ENCODE measurements at regions not wholly inside any gene's neighbourhood (a gene's known extent, or its start where the extent isn't known, plus 50 kb on each side); places are given as distances from the start of the nearest gene placed in this dataset.

DNA sequence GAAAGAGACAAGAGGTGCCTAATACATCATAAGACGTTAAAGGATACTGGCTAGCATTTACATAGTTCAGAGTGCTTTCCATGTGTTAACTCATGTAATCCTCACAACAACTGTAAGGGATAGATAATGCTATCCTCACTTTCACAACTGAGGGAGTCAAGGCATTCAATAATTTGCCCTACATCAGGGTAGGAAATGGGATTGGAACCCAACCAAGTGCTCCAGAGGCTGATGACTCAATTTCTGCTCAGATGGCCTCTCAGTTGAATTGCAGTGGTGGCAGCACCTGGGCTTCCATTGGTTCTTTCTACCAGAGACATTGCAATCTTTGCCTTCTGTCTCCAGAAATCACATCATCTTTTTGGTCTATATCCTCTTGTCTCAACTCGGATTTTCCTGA is 232.9 kb downstream of the ETS1 start:
- no peaks in the 10 kb centered on the region for H3K79me2 ChIP-seq (ENCODE audit: insufficient read depth, low read length)
- H3K36me3 Mint-ChIP-seq (ENCODE audit: low read depth, unreplicated experiment), result no peaks in the 10 kb centered on the region
- no peak overlapping the region for H3K27ac ChIP-seq (ENCODE audit: low read depth, low read length)
- H3K27me3 ChIP-seq (ENCODE audit: insufficient read depth, low read length), result no peaks in the 10 kb centered on the region
- no peak for FAIRE-seq
- H3K36me3 ChIP-seq (ENCODE audit: insufficient read depth, low read length), result no peaks in the 10 kb centered on the region
- no peaks in the 10 kb centered on the region for H4K20me1 ChIP-seq (ENCODE audit: insufficient read depth, low read length)
- no peak overlapping the region for H3K27ac Mint-ChIP-seq (ENCODE audit: unreplicated experiment)
- H3K4me1 Mint-ChIP-seq (ENCODE audit: low read depth, unreplicated experiment), result peaks cover 13% of the 10 kb centered on the region
- no peak overlapping the region for H3K4me3 ChIP-seq (ENCODE audit: insufficient read depth, low read depth, low read length)
- TF ChIP-seq, protein P1, sequence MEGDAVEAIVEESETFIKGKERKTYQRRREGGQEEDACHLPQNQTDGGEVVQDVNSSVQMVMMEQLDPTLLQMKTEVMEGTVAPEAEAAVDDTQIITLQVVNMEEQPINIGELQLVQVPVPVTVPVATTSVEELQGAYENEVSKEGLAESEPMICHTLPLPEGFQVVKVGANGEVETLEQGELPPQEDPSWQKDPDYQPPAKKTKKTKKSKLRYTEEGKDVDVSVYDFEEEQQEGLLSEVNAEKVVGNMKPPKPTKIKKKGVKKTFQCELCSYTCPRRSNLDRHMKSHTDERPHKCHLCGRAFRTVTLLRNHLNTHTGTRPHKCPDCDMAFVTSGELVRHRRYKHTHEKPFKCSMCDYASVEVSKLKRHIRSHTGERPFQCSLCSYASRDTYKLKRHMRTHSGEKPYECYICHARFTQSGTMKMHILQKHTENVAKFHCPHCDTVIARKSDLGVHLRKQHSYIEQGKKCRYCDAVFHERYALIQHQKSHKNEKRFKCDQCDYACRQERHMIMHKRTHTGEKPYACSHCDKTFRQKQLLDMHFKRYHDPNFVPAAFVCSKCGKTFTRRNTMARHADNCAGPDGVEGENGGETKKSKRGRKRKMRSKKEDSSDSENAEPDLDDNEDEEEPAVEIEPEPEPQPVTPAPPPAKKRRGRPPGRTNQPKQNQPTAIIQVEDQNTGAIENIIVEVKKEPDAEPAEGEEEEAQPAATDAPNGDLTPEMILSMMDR (IDR thresholded peaks at IDR 0.05; ENCODE audit: insufficient read depth, low read depth, low read length), result no peak
- TF ChIP-seq EZH2 (IDR thresholded peaks at IDR 0.05; ENCODE audit: insufficient read depth, low read length), result no peak
- H3K9ac ChIP-seq (ENCODE audit: low read length), result no peak overlapping the region
- H3K9me3 ChIP-seq (ENCODE audit: insufficient read depth, low read depth, low read length), result no peaks in the 10 kb centered on the region
- no peak for DNase-seq (ENCODE audit: low read depth)
- H2AFZ ChIP-seq (ENCODE audit: low read depth, low read length), result no peak overlapping the region
- H3K27me3 Mint-ChIP-seq (ENCODE audit: low read depth, unreplicated experiment), result peaks cover 7% of the 10 kb centered on the region
- no peaks in the 10 kb centered on the region for H3K4me1 ChIP-seq (ENCODE audit: insufficient read depth, low read length)
- no peak overlapping the region for H3K4me3 Mint-ChIP-seq (ENCODE audit: unreplicated experiment)
- no peak overlapping the region for H3K4me2 ChIP-seq (ENCODE audit: low read length)
- no peaks in the 10 kb centered on the region for H3K9me3 Mint-ChIP-seq (ENCODE audit: unreplicated experiment)

DNA sequence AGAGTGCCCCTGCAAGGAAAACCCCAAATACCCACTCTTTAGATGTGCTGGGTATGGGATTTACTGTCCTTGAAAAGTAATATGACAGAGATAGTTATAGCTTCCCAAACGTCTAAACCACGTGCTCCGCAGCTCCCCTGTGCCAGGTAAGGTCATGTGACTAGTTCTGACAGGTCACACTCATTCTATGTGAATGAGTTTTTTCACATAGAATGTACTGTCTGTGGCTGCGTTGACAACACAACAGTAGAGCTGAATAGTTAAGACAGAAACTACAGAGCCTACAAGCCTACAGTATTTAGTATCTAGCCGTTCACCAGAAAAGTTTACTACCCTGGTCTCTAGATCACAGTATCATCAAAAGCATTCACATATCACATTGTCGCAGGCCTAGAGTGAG is 236.2 kb downstream of the ETS1 start:
- H3K4me2 ChIP-seq (ENCODE audit: low read length), result no peak overlapping the region
- FAIRE-seq (no peak), DNase-seq (ENCODE audit: low read depth) (no peak)
- H3K9me3 ChIP-seq (ENCODE audit: insufficient read depth, low read depth, low read length), result no peaks in the 10 kb centered on the region
- no peaks in the 10 kb centered on the region for H3K27me3 Mint-ChIP-seq (ENCODE audit: low read depth, unreplicated experiment)
- TF ChIP-seq EZH2 (IDR thresholded peaks at IDR 0.05; ENCODE audit: insufficient read depth, low read length), result no peak
- TF ChIP-seq, protein P1 (IDR thresholded peaks at IDR 0.05; ENCODE audit: insufficient read depth, low read depth, low read length), result no peak
- no peaks in the 10 kb centered on the region for H3K4me1 ChIP-seq (ENCODE audit: insufficient read depth, low read length)
- H3K4me1 Mint-ChIP-seq (ENCODE audit: low read depth, unreplicated experiment), result peaks cover 7% of the 10 kb centered on the region
- H3K4me3 ChIP-seq (ENCODE audit: insufficient read depth, low read depth, low read length), result no peak overlapping the region
- H3K4me3 Mint-ChIP-seq (ENCODE audit: unreplicated experiment), result no peak overlapping the region
- no peaks in the 10 kb centered on the region for H4K20me1 ChIP-seq (ENCODE audit: insufficient read depth, low read length)
- no peaks in the 10 kb centered on the region for H3K79me2 ChIP-seq (ENCODE audit: insufficient read depth, low read length)
- no peaks in the 10 kb centered on the region for H3K36me3 Mint-ChIP-seq (ENCODE audit: low read depth, unreplicated experiment)
- H3K27ac Mint-ChIP-seq (ENCODE audit: unreplicated experiment), result no peak overlapping the region
- no peak overlapping the region for H3K9ac ChIP-seq (ENCODE audit: low read length)
- no peaks in the 10 kb centered on the region for H3K9me3 Mint-ChIP-seq (ENCODE audit: unreplicated experiment)
- no peak overlapping the region for H3K27ac ChIP-seq (ENCODE audit: low read depth, low read length)
- H3K36me3 ChIP-seq (ENCODE audit: insufficient read depth, low read length), result no peaks in the 10 kb centered on the region
- no peak overlapping the region for H2AFZ ChIP-seq (ENCODE audit: low read depth, low read length)
- H3K27me3 ChIP-seq (ENCODE audit: insufficient read depth, low read length), result no peaks in the 10 kb centered on the region

DNA sequence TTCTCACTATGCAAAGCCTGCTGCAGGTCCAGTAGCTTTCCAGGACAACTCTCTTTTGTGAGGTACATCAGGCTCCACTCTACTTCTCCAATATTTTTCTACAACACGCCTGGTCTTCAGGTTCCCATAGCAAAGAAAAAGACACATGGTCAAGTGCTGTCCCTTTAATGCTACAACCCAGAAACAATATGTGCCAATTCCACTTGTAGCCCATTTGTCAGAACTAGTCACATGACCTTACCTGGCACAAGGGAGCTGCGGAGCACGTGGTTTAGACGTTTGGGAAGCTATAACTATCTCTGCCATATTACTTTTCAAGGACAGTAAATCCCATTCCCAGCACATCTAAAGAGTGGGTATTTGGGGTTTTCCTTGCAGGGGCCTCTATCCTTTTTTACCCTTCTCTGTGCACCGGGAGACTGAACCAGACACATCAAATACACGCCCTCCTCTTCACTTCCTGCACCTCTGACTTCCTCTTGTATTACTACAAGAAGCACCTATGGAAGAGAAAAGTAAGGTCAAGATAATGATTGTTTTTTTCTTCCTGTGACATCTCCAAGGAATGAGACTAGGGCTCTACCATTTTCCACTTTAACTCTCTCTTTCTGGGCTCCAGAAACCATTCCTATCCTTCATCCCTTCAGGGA is 237.6 kb downstream of the ETS1 start:
- no peaks in the 10 kb centered on the region for H3K36me3 ChIP-seq (ENCODE audit: insufficient read depth, low read length)
- Mint-ChIP-seq H3K27ac (ENCODE audit: unreplicated experiment) (no peak overlapping the region), H3K9me3 (ENCODE audit: unreplicated experiment) (no peaks in the 10 kb centered on the region), H3K4me1 (ENCODE audit: low read depth, unreplicated experiment) (peaks cover 7% of the 10 kb centered on the region), H3K4me3 (ENCODE audit: unreplicated experiment) (no peak overlapping the region), H3K27me3 (ENCODE audit: low read depth, unreplicated experiment) (no peaks in the 10 kb centered on the region), H3K36me3 (ENCODE audit: low read depth, unreplicated experiment) (no peaks in the 10 kb centered on the region)
- no peak for TF ChIP-seq EZH2 (IDR thresholded peaks at IDR 0.05; ENCODE audit: insufficient read depth, low read length)
- TF ChIP-seq, protein P1 (IDR thresholded peaks at IDR 0.05; ENCODE audit: insufficient read depth, low read depth, low read length), result no peak
- H4K20me1 ChIP-seq (ENCODE audit: insufficient read depth, low read length), result no peaks in the 10 kb centered on the region
- H3K9me3 ChIP-seq (ENCODE audit: insufficient read depth, low read depth, low read length), result no peaks in the 10 kb centered on the region
- H3K27me3 ChIP-seq (ENCODE audit: insufficient read depth, low read length), result no peaks in the 10 kb centered on the region
- H3K9ac ChIP-seq (ENCODE audit: low read length), result no peak overlapping the region
- DNase-seq (ENCODE audit: low read depth) (no peak), FAIRE-seq (no peak)
- no peak overlapping the region for H2AFZ ChIP-seq (ENCODE audit: low read depth, low read length)
- no peak overlapping the region for H3K4me2 ChIP-seq (ENCODE audit: low read length)
- no peaks in the 10 kb centered on the region for H3K79me2 ChIP-seq (ENCODE audit: insufficient read depth, low read length)
- no peak overlapping the region for H3K4me3 ChIP-seq (ENCODE audit: insufficient read depth, low read depth, low read length)
- no peaks in the 10 kb centered on the region for H3K4me1 ChIP-seq (ENCODE audit: insufficient read depth, low read length)
- no peak overlapping the region for H3K27ac ChIP-seq (ENCODE audit: low read depth, low read length)

Measured in astrocyte (in vitro differentiated cells and primary cell).